NCI-H1436 (cell line): ENCODE measurements at regions not wholly inside any gene's neighbourhood (a gene's known extent, or its start where the extent isn't known, plus 50 kb on each side); places are given as distances from the start of the nearest gene placed in this dataset.

Experiments
- DNase-seq: peaks from one replicate; lab custom pipeline; 2025; lab: John Stamatoyannopoulos, UW

DNA sequence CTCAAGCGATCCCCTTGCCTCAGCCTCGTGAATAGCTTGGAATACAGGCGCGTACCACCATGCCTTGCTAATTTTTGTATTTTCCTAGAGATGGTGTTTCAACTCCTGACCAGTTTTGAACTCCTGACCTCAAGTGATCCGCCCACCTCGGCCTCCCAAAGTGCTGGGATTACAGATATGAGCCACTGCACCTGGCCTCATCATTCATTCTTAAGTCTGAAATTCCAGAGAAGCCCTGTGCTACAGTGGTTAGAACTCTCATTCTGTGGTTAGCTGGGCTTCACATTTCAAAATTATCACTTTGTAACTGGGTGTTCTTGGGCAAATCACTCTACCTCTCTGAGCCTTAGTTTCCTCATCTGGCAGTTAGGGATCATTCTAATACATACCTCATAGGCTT lies 86.1 kb upstream of the POU3F1 start:
- DNase-seq = no peak

DNA sequence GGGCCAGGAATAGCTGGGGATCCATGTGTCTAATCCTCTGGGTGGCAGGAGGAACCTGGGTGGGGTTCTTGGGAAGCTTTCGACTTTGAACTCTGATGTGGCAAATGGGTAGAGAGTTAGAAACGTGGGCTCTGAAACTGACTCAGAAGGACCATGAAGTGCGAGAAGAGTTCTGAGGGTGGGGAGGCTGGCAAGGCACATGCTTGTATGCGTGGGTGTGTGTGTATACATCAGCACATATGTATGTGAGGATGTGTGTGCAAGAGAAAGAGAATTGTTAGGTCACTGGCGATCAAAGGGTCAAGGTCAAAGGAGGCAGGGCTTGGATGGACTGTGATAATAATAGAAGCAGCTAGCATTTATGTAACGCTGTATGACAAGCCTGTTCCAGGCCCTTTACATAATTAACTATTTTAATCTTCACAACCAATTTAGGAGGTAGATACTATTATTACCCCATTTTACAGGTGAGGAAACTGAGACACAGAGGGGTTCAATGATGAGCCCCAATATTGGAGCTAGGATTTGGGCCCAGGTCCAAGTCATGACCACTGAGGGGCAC lies 84.5 kb upstream of the POU3F1 start:
- DNase-seq = no peak

DNA sequence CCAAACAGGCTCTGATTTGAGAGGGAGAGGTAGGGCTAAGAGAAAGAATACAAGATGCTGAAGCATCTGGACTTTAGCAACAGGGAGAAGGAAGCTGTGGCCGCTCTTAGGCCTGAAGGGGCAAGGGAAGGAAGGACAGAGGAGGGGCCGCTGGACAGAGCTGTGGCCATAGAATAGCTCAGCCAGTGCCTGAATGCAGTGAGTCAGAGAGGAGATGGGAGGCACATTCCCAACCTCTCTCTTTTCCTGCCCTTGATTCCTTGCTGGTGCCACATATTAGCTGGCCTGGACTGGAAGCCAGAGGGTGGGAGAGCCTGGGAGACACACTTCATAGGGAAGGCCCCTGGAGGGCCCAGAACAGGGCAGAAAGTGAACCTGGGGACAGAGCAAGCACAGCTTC lies 83.4 kb upstream of the POU3F1 start:
- no peak for DNase-seq

DNA sequence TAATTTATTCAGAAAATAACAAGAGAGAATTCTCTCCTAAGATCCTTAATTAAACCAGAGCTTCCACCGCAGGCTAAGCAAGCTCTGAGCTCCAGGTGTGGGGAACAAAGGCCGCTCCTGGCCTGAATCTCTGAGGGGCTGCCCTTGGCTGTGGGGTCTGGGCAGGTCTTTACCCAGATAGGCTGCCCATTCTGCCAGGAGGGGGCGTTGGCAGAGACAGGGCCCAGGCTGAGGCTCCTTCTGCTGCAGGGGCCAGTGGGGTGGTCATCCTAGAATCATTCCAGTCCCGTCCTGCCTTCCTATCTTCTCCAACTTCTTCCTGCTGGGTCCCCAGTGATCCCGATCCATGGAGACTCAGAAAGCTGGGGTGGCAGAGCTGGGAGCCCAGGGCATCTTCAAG lies 82.9 kb upstream of the POU3F1 start:
- no peak for DNase-seq

DNA sequence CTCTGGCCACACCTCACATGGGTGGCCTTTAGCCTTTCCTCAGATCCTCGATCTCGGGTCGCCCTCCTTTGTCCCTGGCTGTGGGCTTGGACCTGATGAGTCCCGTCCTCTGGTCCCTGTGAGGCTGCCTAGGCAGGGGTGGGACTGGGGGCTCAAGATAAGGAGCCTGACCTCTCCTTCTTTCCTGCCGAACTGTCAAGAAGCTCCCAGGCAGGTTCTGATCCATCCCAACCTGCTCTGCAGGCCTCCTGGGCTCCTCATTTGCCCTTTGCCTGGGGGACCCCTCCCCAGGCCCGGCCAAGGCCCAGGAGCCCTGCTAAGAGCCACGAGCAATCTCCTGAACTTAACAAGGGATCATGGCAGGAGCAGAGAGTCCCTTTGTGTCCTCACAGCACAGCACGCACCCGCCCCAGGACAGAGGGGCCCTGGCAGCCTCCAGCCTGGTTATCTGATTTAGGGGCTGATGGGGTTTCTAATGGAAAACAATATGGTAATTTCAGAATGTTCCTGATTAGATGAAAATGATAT lies 82.4 kb upstream of the POU3F1 start:
- no peak for DNase-seq

DNA sequence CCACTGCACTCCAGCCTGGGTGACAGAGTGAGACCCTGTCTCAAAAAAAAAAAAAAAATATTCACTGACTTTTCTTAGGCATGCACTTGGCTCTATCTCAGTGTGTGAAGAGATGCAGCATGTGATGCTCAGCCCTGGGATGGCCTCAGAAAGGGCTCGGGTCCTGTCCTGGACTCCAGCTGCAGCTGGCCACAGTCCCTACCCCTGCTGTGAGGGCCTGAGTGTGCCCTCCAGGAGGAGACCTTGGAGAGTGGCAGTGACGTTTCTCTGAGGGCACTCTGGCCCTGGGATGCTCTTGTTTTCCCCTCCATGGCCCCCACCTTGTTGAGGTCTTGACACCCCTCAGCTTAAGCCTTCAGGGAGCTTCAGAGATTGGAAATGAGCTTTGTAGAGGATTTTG lies 81.9 kb upstream of the POU3F1 start:
- DNase-seq = no peak

DNA sequence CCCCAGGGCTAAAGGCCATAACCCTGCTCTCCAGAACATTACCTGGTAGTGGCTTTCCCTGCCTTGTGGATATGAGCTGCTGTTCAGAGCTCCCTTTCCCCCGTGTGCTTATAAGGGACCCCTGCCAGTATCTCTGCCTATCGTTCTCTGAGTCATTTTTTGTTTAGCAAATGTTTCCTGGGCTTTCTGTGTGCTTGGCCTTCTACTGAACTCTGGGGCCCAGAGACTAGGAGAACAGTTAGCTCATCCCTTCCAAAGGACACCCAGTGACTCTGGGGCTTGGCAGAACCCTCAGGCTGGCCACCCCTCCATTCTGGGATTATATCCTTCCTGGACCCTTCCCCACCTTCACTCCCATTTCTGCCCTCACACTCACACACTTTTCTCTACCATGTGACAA lies 80.8 kb upstream of the POU3F1 start:
- DNase-seq = no peak

DNA sequence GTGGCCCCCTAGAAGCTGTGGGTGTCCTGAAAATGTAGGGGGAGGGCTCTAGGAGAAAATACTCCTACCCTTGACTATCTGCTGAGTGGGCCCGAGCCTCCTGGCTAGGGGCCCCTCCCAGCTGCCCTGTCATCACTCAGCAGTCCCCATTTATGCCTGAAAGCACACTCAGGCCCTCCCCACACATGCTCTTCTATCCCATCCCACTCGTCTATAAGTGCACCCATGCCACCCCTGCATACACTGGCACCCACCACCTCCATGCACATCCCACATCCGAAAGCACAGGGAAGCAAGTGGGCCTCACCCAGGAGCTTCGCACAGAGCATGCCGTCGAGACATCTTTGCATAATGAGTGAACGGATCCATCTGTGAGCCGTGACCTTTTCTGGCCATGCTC lies 80.4 kb upstream of the POU3F1 start:
- DNase-seq = no peak

DNA sequence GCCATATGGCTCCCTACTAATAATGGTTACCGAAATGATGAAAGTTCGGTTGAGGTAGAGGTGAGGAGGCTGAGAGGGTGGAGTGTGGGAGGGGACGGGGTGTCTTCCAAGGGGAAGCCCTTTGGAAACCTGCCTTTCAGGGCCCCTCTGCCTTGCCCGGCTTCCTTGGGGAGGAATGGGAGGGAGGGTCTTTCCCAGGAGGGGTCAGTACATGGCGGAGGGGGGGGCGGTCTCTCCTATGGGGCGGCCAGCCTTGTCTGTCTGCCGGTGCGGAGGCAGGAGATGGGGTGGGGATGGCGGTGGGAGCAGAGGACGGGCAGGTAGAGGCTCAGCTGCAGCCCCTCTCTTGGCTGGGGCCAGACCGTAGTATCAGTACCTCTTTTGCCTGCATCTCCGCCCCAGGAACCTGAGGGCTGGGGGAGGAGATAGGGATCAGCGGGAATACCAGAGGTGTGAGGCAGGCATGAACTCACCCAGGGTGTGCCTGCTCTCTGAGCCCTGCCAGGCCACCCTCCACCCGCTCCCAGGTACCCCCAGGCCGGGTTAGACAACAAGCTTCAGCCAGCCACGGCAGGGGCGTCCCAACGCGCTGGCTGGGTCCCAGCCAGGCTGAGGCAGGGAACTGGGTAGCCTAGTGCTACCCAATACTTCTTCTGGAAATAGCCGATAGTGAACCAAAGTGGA lies 79.4 kb upstream of the POU3F1 start:
- no peak for DNase-seq

DNA sequence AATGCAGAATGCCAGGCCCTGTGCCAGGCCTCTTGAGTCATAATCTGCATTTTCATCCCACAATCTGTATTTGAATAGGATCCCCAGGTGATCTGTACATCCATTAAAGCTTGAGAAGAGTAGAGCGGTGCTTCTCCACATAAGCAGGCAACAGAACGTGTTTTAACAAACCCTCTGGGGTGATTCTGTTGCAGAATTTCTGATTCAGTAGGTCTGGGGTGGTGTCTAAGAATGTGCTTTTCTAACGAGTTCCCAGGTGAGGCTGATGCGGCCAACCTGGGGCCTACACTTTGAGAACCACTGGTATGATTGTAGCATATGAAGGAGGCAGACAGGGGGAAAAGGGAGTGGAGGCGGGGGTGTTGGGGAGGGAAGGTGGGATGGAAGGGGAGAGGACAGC lies 78.4 kb upstream of the POU3F1 start:
- DNase-seq = no peak

DNA sequence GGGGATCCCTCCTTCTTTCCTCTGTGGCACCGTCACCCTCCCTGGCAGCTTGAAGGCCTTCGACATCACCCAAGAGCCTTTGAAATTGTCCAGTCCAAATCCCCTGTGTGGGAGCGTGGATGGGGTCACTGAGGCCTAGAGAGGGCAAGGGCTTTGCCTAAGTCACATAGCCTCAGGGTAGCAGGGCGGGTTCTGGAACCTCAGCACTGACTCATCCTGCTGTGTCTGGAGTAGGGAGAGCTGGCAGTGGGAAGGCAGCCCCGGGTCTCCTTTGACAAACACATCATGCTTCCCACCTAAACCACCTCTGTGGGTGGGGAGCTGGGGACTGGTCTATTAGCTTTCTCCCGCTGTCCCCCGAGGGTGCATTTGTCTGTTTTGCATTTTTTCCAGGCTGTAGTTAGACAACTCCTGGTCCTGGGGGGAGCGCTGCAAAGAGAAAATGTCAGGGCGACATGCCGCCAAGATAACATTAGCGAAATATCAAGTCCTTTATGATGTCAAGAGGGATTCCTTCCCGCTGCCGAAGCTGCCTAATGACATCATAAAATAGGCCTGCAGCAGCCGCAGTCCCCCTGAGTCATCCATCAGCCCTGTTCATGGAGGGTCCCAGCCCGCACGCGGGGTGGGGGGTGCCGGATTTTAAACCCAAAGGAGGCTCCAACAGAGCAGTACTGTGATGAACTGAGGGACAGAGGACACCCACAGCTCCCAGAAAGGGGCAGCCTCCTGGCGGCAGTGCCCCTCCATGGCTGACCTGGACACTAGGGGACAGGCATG lies 77.0 kb upstream of the POU3F1 start:
- no peak for DNase-seq

DNA sequence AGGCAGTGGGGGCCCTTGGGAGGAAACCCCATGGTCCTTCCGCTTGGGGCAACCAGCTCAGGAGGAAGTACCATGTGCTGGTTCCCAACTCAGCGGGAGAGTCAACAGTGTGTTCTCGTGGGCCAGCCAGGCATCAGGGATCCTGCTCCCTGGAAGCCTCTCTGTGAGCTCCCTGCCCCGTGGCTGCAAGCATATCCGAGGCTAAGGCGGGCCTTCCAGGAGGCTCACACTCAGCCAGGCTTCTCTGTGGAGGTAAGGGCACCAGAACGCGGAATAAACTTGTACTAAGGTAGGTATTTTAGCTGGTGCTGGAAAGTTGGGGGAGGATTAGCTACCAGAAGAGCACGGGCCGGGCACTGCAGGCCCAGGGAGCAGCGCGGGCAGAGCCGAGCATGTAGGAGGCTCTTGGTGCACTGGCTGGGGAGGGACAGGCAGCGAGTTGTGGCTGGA lies 74.7 kb upstream of the POU3F1 start:
- no peak for DNase-seq

DNA sequence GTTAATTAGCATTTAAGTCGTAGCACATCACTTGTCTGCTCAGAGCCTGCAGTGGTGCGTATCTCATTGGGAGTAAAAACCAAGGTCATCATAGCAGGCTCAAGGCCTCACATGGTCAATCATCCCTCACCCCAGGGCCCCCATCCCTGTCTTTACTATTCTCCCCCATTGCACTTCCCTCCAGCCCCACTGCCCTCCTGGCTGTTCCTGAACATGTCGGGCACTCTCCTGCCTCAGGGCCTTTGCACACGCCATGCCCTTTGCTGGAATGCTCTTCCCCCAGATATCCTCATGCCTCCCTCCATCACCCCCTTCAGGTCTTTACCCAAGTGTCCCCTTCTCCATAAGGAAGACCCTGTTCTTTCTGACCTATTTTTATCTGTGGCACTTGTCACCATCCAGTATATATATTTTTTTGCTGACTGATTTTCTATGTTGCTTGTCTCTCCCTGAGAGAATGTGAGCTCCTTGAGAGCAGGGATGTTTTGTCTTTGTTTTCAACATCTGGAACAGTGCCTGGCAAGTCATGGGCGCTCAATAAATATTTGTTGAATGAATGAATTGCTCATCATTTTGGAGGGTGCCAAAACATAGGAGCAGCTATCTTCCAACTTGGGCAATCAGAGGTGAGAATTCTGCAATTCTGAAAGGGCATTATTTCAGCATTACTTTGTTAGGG lies 74.1 kb upstream of the POU3F1 start:
- no peak for DNase-seq

DNA sequence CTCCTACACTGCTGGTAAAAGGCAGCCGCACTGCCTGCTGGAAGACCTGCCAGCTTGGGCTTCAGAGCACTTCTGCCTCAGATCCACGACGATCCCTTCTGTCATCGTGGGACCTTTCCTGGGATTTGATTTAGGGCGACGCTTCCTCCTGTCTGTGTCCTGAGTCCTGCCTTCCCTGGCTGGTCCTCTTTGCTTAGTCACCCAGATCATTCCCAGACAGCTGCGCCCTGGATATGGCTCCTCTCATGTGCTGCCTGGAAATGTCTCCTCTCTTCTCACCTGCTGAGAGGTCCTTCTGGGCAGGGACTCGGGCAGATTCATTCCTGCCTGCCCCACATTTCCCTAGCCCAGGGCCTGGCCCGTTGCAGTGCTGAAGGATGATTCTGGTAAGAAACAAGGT lies 72.4 kb upstream of the POU3F1 start:
- DNase-seq = no peak

DNA sequence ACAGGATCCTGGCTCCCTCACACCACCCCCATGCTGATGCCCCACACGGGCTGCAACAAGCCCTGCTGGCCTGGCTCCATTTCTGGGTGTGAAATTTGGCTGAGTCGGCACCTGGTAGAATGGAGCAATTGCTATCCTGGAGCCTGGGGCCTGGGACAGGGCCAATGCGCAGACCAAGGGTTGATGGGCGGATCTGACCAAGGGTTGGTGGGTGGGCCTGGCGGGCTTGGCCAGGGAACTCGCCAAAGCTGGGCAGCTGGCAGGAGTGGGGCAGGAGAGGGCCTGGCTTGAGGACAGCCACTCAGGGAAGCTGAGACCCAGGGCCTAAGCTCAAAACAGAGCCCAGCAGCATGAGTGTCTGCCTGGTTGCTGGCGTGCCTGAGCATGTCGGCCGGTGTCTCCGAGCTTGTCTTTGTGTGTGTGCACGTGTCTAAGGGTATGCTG lies 70.9 kb upstream of the POU3F1 start:
- no peak for DNase-seq

DNA sequence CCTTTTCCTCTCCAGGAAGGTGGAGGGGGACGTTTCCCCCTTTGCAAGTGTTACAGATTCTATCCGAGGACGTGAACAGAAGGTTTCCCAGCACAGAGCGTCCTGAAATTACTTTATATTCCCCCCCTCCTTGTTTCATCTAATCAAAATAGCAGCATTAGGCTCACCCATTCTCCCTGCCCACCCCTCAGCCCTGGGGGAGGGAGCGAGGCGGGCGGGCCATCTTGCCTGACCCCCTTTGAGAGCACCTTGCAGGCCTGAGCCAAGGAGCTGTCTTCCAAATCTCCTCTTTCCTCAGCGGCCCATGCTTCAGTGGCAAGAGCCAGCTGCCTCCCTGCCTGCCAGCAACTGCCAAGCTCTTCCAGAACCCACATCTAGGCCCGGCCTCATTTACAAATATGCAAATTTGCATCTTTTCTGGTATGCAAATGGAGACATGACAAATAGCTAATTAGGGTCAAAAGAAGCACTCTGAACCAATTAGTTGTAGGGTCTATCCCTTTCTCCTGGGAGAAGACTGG lies 69.1 kb upstream of the POU3F1 start:
- no peak for DNase-seq

DNA sequence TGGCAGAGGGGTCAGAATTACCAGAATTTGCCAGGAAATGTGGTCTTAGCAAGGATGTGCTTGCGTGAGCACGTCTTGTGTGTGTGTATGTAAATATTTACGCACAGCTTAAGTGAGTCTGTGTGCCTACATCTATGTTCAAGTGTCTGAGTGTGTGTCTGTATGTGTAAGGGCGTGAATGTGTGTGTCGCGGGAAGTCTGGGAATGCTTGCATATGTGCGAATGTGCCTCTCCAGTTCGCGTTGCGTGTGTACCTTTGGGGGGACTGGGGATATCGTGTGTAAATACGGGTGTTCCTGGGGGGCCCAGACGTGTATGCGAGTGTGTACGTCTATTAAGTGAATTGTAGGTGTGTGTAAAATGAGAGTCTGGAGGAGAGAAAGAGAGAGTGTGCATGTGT lies 68.6 kb upstream of the POU3F1 start:
- DNase-seq = no peak

DNA sequence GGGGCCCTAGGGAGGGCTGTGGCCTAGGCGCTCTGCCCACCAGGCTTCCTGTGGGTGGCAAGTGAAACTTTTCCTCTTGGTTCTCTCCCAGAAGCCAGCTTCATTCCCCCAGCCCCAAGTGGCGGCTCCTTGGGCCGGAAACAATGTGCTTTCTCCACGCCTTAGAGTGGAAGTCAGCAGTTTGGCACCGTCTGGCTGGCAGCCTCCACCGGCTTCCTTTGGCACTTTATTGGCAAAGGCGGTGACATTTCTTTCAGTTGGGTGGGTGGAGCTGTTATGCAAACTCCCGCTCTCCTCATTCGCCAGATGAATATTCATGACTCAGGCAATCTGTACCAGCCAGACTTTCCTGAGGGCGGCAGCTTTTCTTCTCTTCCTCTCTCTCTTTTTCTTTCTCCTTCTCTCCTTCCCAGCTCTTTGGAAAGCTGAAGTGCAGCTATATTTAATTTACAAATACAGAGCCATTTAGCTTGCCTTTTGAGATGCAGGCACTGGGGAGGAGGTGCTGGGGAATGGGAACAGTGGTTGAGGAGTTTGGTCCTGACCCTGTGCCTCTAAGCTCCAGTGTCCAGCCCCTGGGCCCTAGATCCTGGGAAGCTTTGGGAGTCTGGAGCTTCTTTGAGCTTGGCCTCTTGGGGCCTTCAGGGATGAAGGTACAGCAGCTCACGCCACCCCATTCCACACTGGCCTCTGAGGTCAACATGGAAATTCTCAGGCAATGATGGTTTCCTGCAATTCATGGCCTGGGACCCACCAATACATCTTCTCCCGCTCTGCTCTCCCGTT lies 67.8 kb upstream of the POU3F1 start:
- DNase-seq = no peak

DNA sequence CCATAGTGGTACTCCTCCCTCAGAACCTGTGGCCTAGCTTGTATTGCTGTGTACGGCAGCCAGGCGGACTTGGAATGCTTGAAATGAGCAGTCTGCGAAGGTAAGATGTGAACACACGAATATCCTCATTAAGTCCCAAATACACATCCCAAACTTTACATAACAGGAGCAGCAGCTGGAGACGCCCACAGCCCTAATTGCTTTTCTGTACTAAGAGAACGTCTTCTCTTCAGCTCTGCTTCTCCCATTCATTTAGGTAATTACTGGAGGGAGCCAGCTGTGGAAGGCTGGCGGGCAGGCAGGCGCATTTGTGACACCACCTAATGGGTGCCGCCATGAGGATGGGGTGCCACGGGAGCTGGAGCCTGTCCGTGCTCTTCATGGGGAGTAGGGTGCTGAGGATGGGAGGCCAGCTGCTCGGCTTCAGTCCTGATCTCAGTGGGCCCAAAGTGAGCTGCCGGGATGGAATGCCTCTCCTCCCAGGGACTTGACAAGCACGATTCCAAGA lies 66.6 kb upstream of the POU3F1 start:
- no peak for DNase-seq

DNA sequence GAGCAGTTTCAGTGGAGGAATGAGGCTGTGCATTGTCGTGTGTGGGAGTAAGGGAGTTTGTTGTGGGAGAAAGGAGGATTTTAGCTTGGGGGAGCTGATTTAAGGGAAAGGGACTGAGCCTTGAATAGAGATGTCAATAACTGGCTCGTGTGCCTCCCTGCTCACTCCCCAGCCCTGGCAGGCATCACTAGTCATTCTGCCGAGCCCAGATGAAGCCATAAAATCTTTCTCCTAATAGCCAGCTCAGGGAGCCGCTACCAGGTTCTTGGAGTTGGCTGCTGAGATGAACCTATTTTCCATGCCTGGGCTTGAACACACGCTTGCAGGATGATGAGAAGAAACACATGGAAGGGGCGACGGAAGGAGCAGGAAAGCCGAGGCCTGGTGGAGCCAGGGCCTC lies 65.0 kb upstream of the POU3F1 start:
- DNase-seq = no peak

DNA sequence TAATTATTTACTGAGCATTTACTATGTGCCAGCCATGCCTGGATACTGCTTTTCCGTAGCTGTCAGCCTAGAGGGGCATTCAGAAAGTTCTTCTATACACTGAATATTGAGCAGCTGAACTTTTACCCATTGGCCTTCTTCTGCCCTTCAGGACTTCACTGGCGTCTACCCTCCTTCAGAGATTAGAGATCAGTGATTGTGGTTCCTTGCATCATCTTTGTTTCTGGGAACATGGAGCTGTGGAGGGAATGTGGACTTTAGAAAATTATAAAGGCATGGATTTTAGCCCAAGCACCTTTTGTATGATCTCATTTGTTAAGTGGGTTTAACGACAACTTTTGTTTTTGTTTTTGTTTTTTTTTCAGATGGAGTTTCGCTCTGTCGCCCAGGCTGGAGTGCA lies 58.7 kb upstream of the POU3F1 start:
- DNase-seq = no peak
